H9 (cell line): ENCODE measurements at regions not wholly inside any gene's neighbourhood (a gene's known extent, or its start where the extent isn't known, plus 50 kb on each side); places are given as distances from the start of the nearest gene placed in this dataset.

Source experiments
- DNase-seq: peaks from one replicate; pipeline ENCODE4 v3.0.0-alpha.2; 2017
- H2AFZ ChIP-seq: one replicate; pipeline ENCODE4 v1.6.1; 2013; ENCODE audit warnings: mild to moderate bottlenecking, low read length, control low read depth, moderate library complexity
- H2AK5ac ChIP-seq: 2 replicates; pipeline ENCODE4 v1.6.1; 2013; ENCODE audit warnings: low read length, control low read depth, mixed read lengths; ENCODE audit not compliant: insufficient read length
- H2BK120ac ChIP-seq: one replicate; pipeline ENCODE4 v1.6.1; 2013; ENCODE audit warnings: low read depth, mild to moderate bottlenecking, low read length, control low read depth, inconsistent platforms; ENCODE audit not compliant: poor library complexity, severe bottlenecking
- H2BK12ac ChIP-seq: 2 replicates; pipeline ENCODE4 v1.6.1; 2013; ENCODE audit warnings: low read length, control low read depth, mixed read lengths, low read depth; ENCODE audit not compliant: insufficient read length
- H2BK15ac ChIP-seq: 2 replicates; pipeline ENCODE4 v1.6.1; 2013; ENCODE audit warnings: low read depth, low read length, control low read depth
- H2BK20ac ChIP-seq: one replicate; pipeline ENCODE4 v1.6.1; 2013; ENCODE audit warnings: low read depth, mild to moderate bottlenecking, low read length, control low read depth, inconsistent platforms; ENCODE audit not compliant: poor library complexity, severe bottlenecking
- H2BK5ac ChIP-seq: 2 replicates; pipeline ENCODE4 v1.6.1; 2013; ENCODE audit warnings: low read length, control low read depth, mixed read lengths; ENCODE audit not compliant: insufficient read length
- H3K14ac ChIP-seq: 2 replicates; pipeline ENCODE4 v1.6.1; 2013; ENCODE audit warnings: low read length, control low read depth; ENCODE audit not compliant: insufficient read depth
- H3K18ac ChIP-seq: 2 replicates; pipeline ENCODE4 v1.6.1; 2013; ENCODE audit warnings: low read depth, mild to moderate bottlenecking, mixed read lengths, low read length, control low read depth; ENCODE audit not compliant: insufficient read length
- H3K23ac ChIP-seq: 2 replicates; pipeline ENCODE4 v1.6.1; 2013; ENCODE audit warnings: low read length, control low read depth, mixed read lengths, low read depth; ENCODE audit not compliant: insufficient read length
- H3K23me2 ChIP-seq: 2 replicates; pipeline ENCODE4 v1.6.1; 2013; ENCODE audit warnings: low read depth, mild to moderate bottlenecking, mixed read lengths, low read length, control low read depth; ENCODE audit not compliant: insufficient read length, poor library complexity, severe bottlenecking
- H3K27ac ChIP-seq: 2 replicates; pipeline ENCODE4 v1.5.1; 2013; ENCODE audit warnings: low read length, control low read depth, mixed read lengths, low read depth; ENCODE audit not compliant: insufficient read length
- H3K27me3 ChIP-seq: 2 replicates; pipeline ENCODE4 v1.6.1; 2013; ENCODE audit warnings: low read length, control low read depth, inconsistent platforms; ENCODE audit not compliant: insufficient read depth
- H3K4ac ChIP-seq: 2 replicates; pipeline ENCODE4 v1.6.1; 2013; ENCODE audit warnings: low read depth, mild to moderate bottlenecking, control low read depth, inconsistent platforms, low read length, moderate library complexity
- H3K4me1 ChIP-seq: 2 replicates; pipeline ENCODE4 v1.6.1; 2013; ENCODE audit warnings: low read length, control low read depth, inconsistent platforms; ENCODE audit not compliant: insufficient read depth
- H3K4me2 ChIP-seq: 2 replicates; pipeline ENCODE4 v1.6.1; 2013; ENCODE audit warnings: low read length, control low read depth, mixed read lengths; ENCODE audit not compliant: insufficient read length, insufficient read depth
- H3K56ac ChIP-seq: 2 replicates; pipeline ENCODE4 v1.6.1; 2013; ENCODE audit warnings: low read depth, mild to moderate bottlenecking, mixed read lengths, low read length, control low read depth; ENCODE audit not compliant: insufficient read length
- H3K79me1 ChIP-seq: 2 replicates; pipeline ENCODE4 v1.6.1; 2013; ENCODE audit warnings: low read depth, mild to moderate bottlenecking, moderate library complexity, low read length, control low read depth, inconsistent platforms; ENCODE audit not compliant: insufficient read depth, poor library complexity, severe bottlenecking
- H3K79me2 ChIP-seq: 2 replicates; pipeline ENCODE4 v1.6.1; 2013; ENCODE audit warnings: low read length, control low read depth, inconsistent platforms; ENCODE audit not compliant: insufficient read depth
- H3K9ac ChIP-seq: 2 replicates; pipeline ENCODE4 v1.6.1; 2013; ENCODE audit warnings: low read length, control low read depth, mixed read lengths; ENCODE audit not compliant: insufficient read length; ENCODE audit errors: extremely low read depth
- H3K9me3 ChIP-seq: one replicate; pipeline ENCODE4 v1.6.1; 2013; ENCODE audit warnings: low read depth, low read length, inconsistent platforms; ENCODE audit not compliant: control insufficient read depth
- H3T11ph ChIP-seq: one replicate; pipeline ENCODE4 v1.6.1; 2013; ENCODE audit warnings: mild to moderate bottlenecking, low read length, control low read depth, inconsistent platforms
- H4K20me1 ChIP-seq: one replicate; pipeline ENCODE4 v1.6.1; 2013; ENCODE audit not compliant: control insufficient read depth, insufficient read length, insufficient read depth
- H4K5ac ChIP-seq: 2 replicates; pipeline ENCODE4 v1.6.1; 2013; ENCODE audit warnings: low read depth, mild to moderate bottlenecking, mixed read lengths, low read length, control low read depth; ENCODE audit not compliant: insufficient read length
- H4K8ac ChIP-seq: replicated peaks from 2 replicates; pipeline ENCODE4 v1.6.1; 2013; ENCODE audit warnings: low read length, control low read depth, mixed read lengths, low read depth; ENCODE audit not compliant: insufficient read length
- H4K91ac ChIP-seq: 2 replicates; pipeline ENCODE4 v1.6.1; 2013; ENCODE audit warnings: low read depth, mild to moderate bottlenecking, moderate library complexity, mixed read lengths, low read length, control low read depth; ENCODE audit not compliant: insufficient read length
- H3K27ac Mint-ChIP-seq, 3 experiments: 2 replicates in 2 of 3; 3 replicates in 1 of 3; pipeline ENCODE4 v1.8.0; 2020 to 2021; ENCODE audit warnings: mixed read lengths in 3 of 3, mild to moderate bottlenecking in 1 of 3, moderate library complexity in 1 of 3
- H3K27me3 Mint-ChIP-seq: 2 replicates; pipeline ENCODE4 v1.8.0; 2021; ENCODE audit warnings: low read depth, mild to moderate bottlenecking, moderate library complexity, mixed read lengths
- H3K36me3 Mint-ChIP-seq, 3 experiments: 2 replicates in 2 of 3; 3 replicates in 1 of 3; pipeline ENCODE4 v1.8.0; 2020 to 2021; ENCODE audit warnings: low read depth in 3 of 3, mixed read lengths in 3 of 3; ENCODE audit not compliant: insufficient read depth in 1 of 3
- H3K4me1 Mint-ChIP-seq, 2 experiments: 2 replicates each; pipeline ENCODE4 v1.8.0; 2020; ENCODE audit warnings: mixed read lengths in 2 of 2
- H3K4me3 Mint-ChIP-seq, 2 experiments: 2 replicates in 1 of 2; 3 replicates in 1 of 2; pipeline ENCODE4 v1.8.0; 2020 to 2021; ENCODE audit warnings: mild to moderate bottlenecking in 2 of 2, mixed read lengths in 2 of 2, moderate library complexity in 1 of 2
- H3K9me3 Mint-ChIP-seq, 2 experiments: 2 replicates in 1 of 2; 3 replicates in 1 of 2; pipeline ENCODE4 v1.8.0; 2020; ENCODE audit warnings: mild to moderate bottlenecking in 2 of 2, mixed read lengths in 2 of 2, moderate library complexity in 1 of 2
- WGBS: extraction: QIAGEN DNeasy Blood & Tissue Kit; methylation state at CpG from one replicate; pipeline ENCODE4 v1.1.7; 2013; ENCODE audit warnings: missing lambda C conversion rate, low lambda C conversion rate, mixed read lengths; ENCODE audit not compliant: insufficient read length; ENCODE audit errors: extremely low coverage; 5-methylcytosine and 5-hydroxymethylcytosine counted together
- TF ChIP-seq, protein P1 (sequence below): fragments of 200-600 bp; sonication (generic); conservative IDR thresholded peaks from 3 replicates; pipeline ENCODE4 v1.8.0; 2021; ENCODE audit warnings: antibody characterized with exemption, mild to moderate bottlenecking

DNA sequence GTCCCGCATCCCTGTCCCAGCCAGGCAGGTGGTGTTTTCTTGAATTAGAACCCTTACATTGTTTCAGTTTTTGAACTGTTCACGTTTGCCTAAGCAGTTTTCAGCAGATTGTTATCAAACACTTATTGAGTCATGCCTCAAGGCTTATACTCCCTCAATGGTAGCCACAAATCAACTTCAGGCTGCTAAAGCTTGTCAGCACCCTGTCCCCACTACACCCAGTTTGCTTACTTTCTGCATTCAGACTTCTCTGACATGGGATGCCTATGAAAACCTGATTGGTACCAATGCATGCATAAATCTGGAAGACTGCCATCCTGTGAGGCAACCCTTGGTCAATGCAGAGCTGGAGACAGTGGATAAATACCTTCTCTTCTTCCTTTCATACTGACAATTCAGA, 225.4 kb downstream of the BTG1 start:
- H3K56ac ChIP-seq: no peak overlapping the region
- Mint-ChIP-seq H3K9me3 (no peaks in the 10 kb centered on the region; a peak in 1 of 5 replicates), H3K4me1 (peaks cover 5 to 7% of the 10 kb centered on the region in 2 experiments; a peak in 3 of 4 replicates), H3K27ac (no peak overlapping the region; a peak in 1 of 7 replicates), H3K4me3 (no peak overlapping the region), H3K36me3 (no peaks in the 10 kb centered on the region), H3K27me3 (no peaks in the 10 kb centered on the region)
- no peaks in the 10 kb centered on the region for H3K79me2 ChIP-seq
- no CpG with 5 or more reads among the region's 2 CpGs for WGBS
- no peaks in the 10 kb centered on the region for H3K79me1 ChIP-seq
- H3K18ac ChIP-seq: no peak overlapping the region
- no peaks in the 10 kb centered on the region for H3K27me3 ChIP-seq
- H2BK12ac ChIP-seq: no peak overlapping the region
- no peak overlapping the region for H4K5ac ChIP-seq
- H3K23ac ChIP-seq: no peak overlapping the region
- no peak overlapping the region for H2BK15ac ChIP-seq
- H3K27ac ChIP-seq: no peak overlapping the region
- no peak overlapping the region for H4K8ac ChIP-seq
- no peak overlapping the region for H2BK5ac ChIP-seq
- H2AFZ ChIP-seq: no peak overlapping the region
- no peaks in the 10 kb centered on the region for H3K23me2 ChIP-seq
- H4K91ac ChIP-seq: no peak overlapping the region
- no peak overlapping the region for H3K14ac ChIP-seq
- H3K9me3 ChIP-seq: no peaks in the 10 kb centered on the region
- TF ChIP-seq, protein P1, sequence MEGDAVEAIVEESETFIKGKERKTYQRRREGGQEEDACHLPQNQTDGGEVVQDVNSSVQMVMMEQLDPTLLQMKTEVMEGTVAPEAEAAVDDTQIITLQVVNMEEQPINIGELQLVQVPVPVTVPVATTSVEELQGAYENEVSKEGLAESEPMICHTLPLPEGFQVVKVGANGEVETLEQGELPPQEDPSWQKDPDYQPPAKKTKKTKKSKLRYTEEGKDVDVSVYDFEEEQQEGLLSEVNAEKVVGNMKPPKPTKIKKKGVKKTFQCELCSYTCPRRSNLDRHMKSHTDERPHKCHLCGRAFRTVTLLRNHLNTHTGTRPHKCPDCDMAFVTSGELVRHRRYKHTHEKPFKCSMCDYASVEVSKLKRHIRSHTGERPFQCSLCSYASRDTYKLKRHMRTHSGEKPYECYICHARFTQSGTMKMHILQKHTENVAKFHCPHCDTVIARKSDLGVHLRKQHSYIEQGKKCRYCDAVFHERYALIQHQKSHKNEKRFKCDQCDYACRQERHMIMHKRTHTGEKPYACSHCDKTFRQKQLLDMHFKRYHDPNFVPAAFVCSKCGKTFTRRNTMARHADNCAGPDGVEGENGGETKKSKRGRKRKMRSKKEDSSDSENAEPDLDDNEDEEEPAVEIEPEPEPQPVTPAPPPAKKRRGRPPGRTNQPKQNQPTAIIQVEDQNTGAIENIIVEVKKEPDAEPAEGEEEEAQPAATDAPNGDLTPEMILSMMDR: no peak
- H3K4me1 ChIP-seq: no peaks in the 10 kb centered on the region
- H3K4ac ChIP-seq: no peak overlapping the region
- H2BK20ac ChIP-seq: no peak overlapping the region
- no peak overlapping the region for H2BK120ac ChIP-seq
- H2AK5ac ChIP-seq: no peak overlapping the region
- no peaks in the 10 kb centered on the region for H4K20me1 ChIP-seq
- DNase-seq: no peak
- H3K9ac ChIP-seq: no peak overlapping the region
- no peak overlapping the region for H3K4me2 ChIP-seq
- H3T11ph ChIP-seq: no peak overlapping the region
